ENCODE measurements at regions not wholly inside any gene's neighbourhood (a gene's known extent, or its start where the extent isn't known, plus 50 kb on each side); places are given as distances from the start of the nearest gene placed in this dataset.

DNA sequence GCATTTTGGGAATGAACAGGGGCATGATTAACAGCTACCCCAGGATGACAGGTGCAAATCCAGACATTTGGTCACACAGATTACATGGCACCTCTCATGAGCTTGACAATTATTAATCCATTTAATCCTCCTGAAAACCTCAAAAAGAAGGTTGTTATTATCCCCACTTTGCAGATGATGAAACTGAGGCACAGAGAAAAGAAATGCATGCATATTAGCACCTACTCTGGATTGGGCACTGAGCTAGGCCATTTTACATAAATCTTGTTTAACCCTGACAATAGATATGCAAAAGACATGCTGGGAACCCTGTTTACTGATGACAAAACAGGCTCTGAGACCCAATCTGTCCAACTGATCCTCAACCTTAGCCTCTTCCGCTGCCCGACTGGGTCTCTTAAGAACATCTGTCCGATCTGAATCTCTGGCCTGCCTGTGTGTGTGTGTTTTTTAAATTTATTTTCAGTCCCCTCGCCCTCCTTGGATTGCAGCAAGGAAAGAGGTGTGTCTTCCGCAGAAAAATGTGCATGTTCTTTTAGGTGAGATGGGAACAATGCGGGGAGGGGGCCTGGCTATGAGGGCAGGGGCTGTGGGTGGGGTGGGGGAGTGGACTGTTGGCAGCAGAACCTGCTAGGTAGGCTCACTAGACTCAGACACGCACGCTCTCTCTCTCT is 162.5 kb downstream of the WNT7A start:
- H3K79me2 ChIP-seq (ENCODE audit: insufficient read depth, low read length): no peaks in the 10 kb centered on the region
- no peaks in the 10 kb centered on the region for H3K4me1 ChIP-seq (ENCODE audit: control insufficient read depth in 1 of 2, insufficient read depth in 2 of 2, low read length in 2 of 2)
- Mint-ChIP-seq H3K4me3 (no peak overlapping the region), H3K27me3 (ENCODE audit: low read depth in 3 of 3) (peaks cover 0 to 8% (median 5%) of the 10 kb centered on the region in 3 donors), H3K4me1 (no peaks in the 10 kb centered on the region), H3K36me3 (no peaks in the 10 kb centered on the region), H3K27ac (peak overlapping the region in 1 of 7 donors; percentile 43), H3K9me3 (peaks cover 16 to 28% (median 22%) of the 10 kb centered on the region in 7 donors)
- no peak overlapping the region for H3K9ac ChIP-seq (ENCODE audit: insufficient read depth, low read length, poor library complexity, severe bottlenecking)
- DNase-seq: no peak
- H4K20me1 ChIP-seq (ENCODE audit: insufficient read depth, low read length): no peaks in the 10 kb centered on the region
- H3K9me3 ChIP-seq (replicated peaks in 1 of 2; ENCODE audit: control insufficient read depth in 1 of 2, insufficient read depth in 1 of 2, low read length in 2 of 2): peaks cover 5 to 21% of the 10 kb centered on the region in 2 donors
- no peak overlapping the region for H3K4me2 ChIP-seq (replicated peaks; ENCODE audit: extremely low read depth, low read length, poor library complexity, severe bottlenecking)
- intact Hi-C loops (cut with micrococcal nuclease): no loop called here
- no CpG with 5 or more reads among the region's 8 CpGs for WGBS (ENCODE audit: insufficient coverage)
- no peaks in the 10 kb centered on the region for H3K36me3 ChIP-seq (replicated peaks in 1 of 2; ENCODE audit: control insufficient read depth in 1 of 2, insufficient read depth in 2 of 2, low read length in 2 of 2)
- H3K4me3 ChIP-seq (replicated peaks in 1 of 3; ENCODE audit: low read depth in 2 of 3, low read length in 3 of 3): no peak overlapping the region
- TF ChIP-seq, protein P1, sequence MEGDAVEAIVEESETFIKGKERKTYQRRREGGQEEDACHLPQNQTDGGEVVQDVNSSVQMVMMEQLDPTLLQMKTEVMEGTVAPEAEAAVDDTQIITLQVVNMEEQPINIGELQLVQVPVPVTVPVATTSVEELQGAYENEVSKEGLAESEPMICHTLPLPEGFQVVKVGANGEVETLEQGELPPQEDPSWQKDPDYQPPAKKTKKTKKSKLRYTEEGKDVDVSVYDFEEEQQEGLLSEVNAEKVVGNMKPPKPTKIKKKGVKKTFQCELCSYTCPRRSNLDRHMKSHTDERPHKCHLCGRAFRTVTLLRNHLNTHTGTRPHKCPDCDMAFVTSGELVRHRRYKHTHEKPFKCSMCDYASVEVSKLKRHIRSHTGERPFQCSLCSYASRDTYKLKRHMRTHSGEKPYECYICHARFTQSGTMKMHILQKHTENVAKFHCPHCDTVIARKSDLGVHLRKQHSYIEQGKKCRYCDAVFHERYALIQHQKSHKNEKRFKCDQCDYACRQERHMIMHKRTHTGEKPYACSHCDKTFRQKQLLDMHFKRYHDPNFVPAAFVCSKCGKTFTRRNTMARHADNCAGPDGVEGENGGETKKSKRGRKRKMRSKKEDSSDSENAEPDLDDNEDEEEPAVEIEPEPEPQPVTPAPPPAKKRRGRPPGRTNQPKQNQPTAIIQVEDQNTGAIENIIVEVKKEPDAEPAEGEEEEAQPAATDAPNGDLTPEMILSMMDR (IDR thresholded peaks at IDR 0.05): no peak
- no peaks in the 10 kb centered on the region for H3K27me3 ChIP-seq (ENCODE audit: control insufficient read depth in 2 of 2, insufficient read depth in 2 of 2, low read length in 2 of 2)
- H2AFZ ChIP-seq (ENCODE audit: insufficient read depth, low read depth, low read length, poor library complexity, severe bottlenecking): no peak overlapping the region
- no peak overlapping the region for H3K27ac ChIP-seq (ENCODE audit: low read depth in 1 of 2, low read length in 2 of 2)

DNA sequence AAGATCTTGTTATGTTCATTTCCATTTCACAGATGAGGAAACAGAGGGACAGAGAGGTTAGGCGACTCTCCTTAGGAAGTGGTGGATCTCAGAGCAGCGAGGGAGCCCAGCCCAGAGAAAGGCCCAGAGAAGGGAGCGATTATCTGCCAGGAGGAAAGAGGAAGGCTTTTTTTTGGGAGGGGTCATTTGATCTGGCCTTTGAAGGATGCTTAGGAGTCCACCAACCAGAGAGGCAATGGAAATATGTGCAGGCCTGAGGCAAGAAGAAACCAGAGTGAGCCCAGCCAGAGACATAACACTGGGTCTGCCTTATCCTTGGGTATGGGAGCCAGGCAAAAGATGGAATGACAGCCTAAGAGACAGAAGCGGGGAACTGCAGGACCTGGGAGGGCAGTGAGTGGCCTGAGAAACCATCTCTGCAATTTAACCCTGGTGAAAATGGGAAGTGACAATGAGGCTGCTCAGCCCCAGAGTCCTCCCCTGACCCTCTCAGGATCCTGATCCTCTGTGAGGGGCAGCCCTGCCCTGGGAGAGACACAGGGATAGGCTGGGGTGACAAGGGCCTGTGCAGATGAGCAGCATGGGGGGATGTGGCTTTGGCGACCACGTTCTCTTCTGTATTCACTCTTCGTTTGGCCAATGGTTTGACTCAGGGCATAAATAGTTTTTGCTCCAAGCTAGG is 163.2 kb downstream of the WNT7A start:
- Histone ChIP-seq H3K36me3 (replicated peaks in 1 of 2; ENCODE audit: control insufficient read depth in 1 of 2, insufficient read depth in 2 of 2, low read length in 2 of 2) (no peaks in the 10 kb centered on the region), H3K79me2 (ENCODE audit: insufficient read depth, low read length) (no peaks in the 10 kb centered on the region), H3K4me3 (replicated peaks in 1 of 3; ENCODE audit: low read depth in 2 of 3, low read length in 3 of 3) (no peak overlapping the region), H3K4me1 (ENCODE audit: control insufficient read depth in 1 of 2, insufficient read depth in 2 of 2, low read length in 2 of 2) (no peaks in the 10 kb centered on the region), H2AFZ (ENCODE audit: insufficient read depth, low read depth, low read length, poor library complexity, severe bottlenecking) (no peak overlapping the region), H3K9me3 (replicated peaks in 1 of 2; ENCODE audit: control insufficient read depth in 1 of 2, insufficient read depth in 1 of 2, low read length in 2 of 2) (peaks cover 5 to 26% of the 10 kb centered on the region in 2 donors), H3K4me2 (replicated peaks; ENCODE audit: extremely low read depth, low read length, poor library complexity, severe bottlenecking) (no peak overlapping the region), H4K20me1 (ENCODE audit: insufficient read depth, low read length) (no peaks in the 10 kb centered on the region), H3K9ac (ENCODE audit: insufficient read depth, low read length, poor library complexity, severe bottlenecking) (no peak overlapping the region), H3K27me3 (ENCODE audit: control insufficient read depth in 2 of 2, insufficient read depth in 2 of 2, low read length in 2 of 2) (no peaks in the 10 kb centered on the region), H3K27ac (ENCODE audit: low read depth in 1 of 2, low read length in 2 of 2) (no peak overlapping the region)
- TF ChIP-seq, protein P1 (IDR thresholded peaks at IDR 0.05): no peak
- WGBS (ENCODE audit: insufficient coverage): 86% methylated on average over 6 of the region's 7 CpGs
- no peaks in the 10 kb centered on the region for H3K36me3 Mint-ChIP-seq
- no peak overlapping the region for H3K27ac Mint-ChIP-seq
- peak in 1 of 3 donors; percentile 0 for DNase-seq
- H3K4me1 Mint-ChIP-seq: no peaks in the 10 kb centered on the region
- intact Hi-C loops (cut with micrococcal nuclease): no loop called here
- peaks cover 0 to 8% (median 2%) of the 10 kb centered on the region in 3 donors for H3K27me3 Mint-ChIP-seq (ENCODE audit: low read depth in 3 of 3)
- H3K4me3 Mint-ChIP-seq: no peak overlapping the region
- H3K9me3 Mint-ChIP-seq: peaks cover 18 to 34% (median 24%) of the 10 kb centered on the region in 7 donors
